ENCODE measurements at regions not wholly inside any gene's neighbourhood (a gene's known extent, or its start where the extent isn't known, plus 50 kb on each side); places are given as distances from the start of the nearest gene placed in this dataset.

GRCh38 chr4:135921081-135921480 lies 1611.2 kb downstream of the PCDH18 start:
- intact Hi-C loops (cut with micrococcal nuclease) = no loop called here
- no peak for TF ChIP-seq CTCF (IDR thresholded peaks at IDR 0.05)
- Mint-ChIP-seq H3K4me3 (no peak overlapping the region), H3K9me3 (no peaks in the 10 kb centered on the region), H3K27me3 (ENCODE audit: low read depth in 3 of 3) (no peaks in the 10 kb centered on the region), H3K27ac (no peak overlapping the region), H3K4me1 (no peaks in the 10 kb centered on the region), H3K36me3 (no peaks in the 10 kb centered on the region)
- Histone ChIP-seq H2AFZ (ENCODE audit: insufficient read depth, low read depth, low read length, poor library complexity, severe bottlenecking) (no peak overlapping the region), H3K27me3 (ENCODE audit: control insufficient read depth in 2 of 2, insufficient read depth in 2 of 2, low read length in 2 of 2) (no peaks in the 10 kb centered on the region), H3K27ac (ENCODE audit: low read depth in 1 of 2, low read length in 2 of 2) (no peak overlapping the region), H4K20me1 (ENCODE audit: insufficient read depth, low read length) (no peaks in the 10 kb centered on the region), H3K9ac (ENCODE audit: insufficient read depth, low read length, poor library complexity, severe bottlenecking) (no peak overlapping the region), H3K36me3 (replicated peaks in 1 of 2; ENCODE audit: control insufficient read depth in 1 of 2, insufficient read depth in 2 of 2, low read length in 2 of 2) (no peaks in the 10 kb centered on the region), H3K9me3 (replicated peaks in 1 of 2; ENCODE audit: control insufficient read depth in 1 of 2, insufficient read depth in 1 of 2, low read length in 2 of 2) (no peaks in the 10 kb centered on the region), H3K4me2 (replicated peaks; ENCODE audit: extremely low read depth, low read length, poor library complexity, severe bottlenecking) (no peak overlapping the region), H3K4me1 (ENCODE audit: control insufficient read depth in 1 of 2, insufficient read depth in 2 of 2, low read length in 2 of 2) (no peaks in the 10 kb centered on the region), H3K4me3 (replicated peaks in 1 of 3; ENCODE audit: low read depth in 2 of 3, low read length in 3 of 3) (no peak overlapping the region), H3K79me2 (ENCODE audit: insufficient read depth, low read length) (no peaks in the 10 kb centered on the region)
- no peak for DNase-seq

- Histone ChIP-seq H4K20me1 (ENCODE audit: insufficient read depth, low read length) (no peaks in the 10 kb centered on the region), H3K27ac (ENCODE audit: low read depth in 1 of 2, low read length in 2 of 2) (no peak overlapping the region), H3K27me3 (ENCODE audit: control insufficient read depth in 2 of 2, insufficient read depth in 2 of 2, low read length in 2 of 2) (no peaks in the 10 kb centered on the region), H3K4me2 (replicated peaks; ENCODE audit: extremely low read depth, low read length, poor library complexity, severe bottlenecking) (no peak overlapping the region), H3K9me3 (replicated peaks in 1 of 2; ENCODE audit: control insufficient read depth in 1 of 2, insufficient read depth in 1 of 2, low read length in 2 of 2) (no peaks in the 10 kb centered on the region), H3K4me1 (ENCODE audit: control insufficient read depth in 1 of 2, insufficient read depth in 2 of 2, low read length in 2 of 2) (no peaks in the 10 kb centered on the region), H3K36me3 (replicated peaks in 1 of 2; ENCODE audit: control insufficient read depth in 1 of 2, insufficient read depth in 2 of 2, low read length in 2 of 2) (no peaks in the 10 kb centered on the region), H3K9ac (ENCODE audit: insufficient read depth, low read length, poor library complexity, severe bottlenecking) (no peak overlapping the region), H3K79me2 (ENCODE audit: insufficient read depth, low read length) (no peaks in the 10 kb centered on the region), H3K4me3 (replicated peaks in 1 of 3; ENCODE audit: low read depth in 2 of 3, low read length in 3 of 3) (no peak overlapping the region), H2AFZ (ENCODE audit: insufficient read depth, low read depth, low read length, poor library complexity, severe bottlenecking) (no peak overlapping the region)
- Mint-ChIP-seq H3K4me3 (no peak overlapping the region), H3K27me3 (ENCODE audit: low read depth in 3 of 3) (no peaks in the 10 kb centered on the region), H3K27ac (no peak overlapping the region), H3K9me3 (no peaks in the 10 kb centered on the region), H3K4me1 (no peaks in the 10 kb centered on the region), H3K36me3 (no peaks in the 10 kb centered on the region)
- no peak for TF ChIP-seq CTCF (IDR thresholded peaks at IDR 0.05)
- intact Hi-C loops (cut with micrococcal nuclease) = no loop called here
- DNase-seq = no peak
- whole genome bisulfite sequencing (ENCODE audit: insufficient coverage) = no CpG with 5 or more reads among the region's 1 CpG
Observed at GRCh38 chr4:135917011-135917410, 1615.3 kb downstream of the PCDH18 start.
